IMR-90 (cell line): ENCODE measurements at regions not wholly inside any gene's neighbourhood (a gene's known extent, or its start where the extent isn't known, plus 50 kb on each side); places are given as distances from the start of the nearest gene placed in this dataset.

ENCODE experiments used
- CHD1 ChIP-seq: IDR thresholded peaks from 2 replicates; pipeline ENCODE4 v1.6.1; 2012; ENCODE audit warnings: low read depth, low read length, improper control_type of control experiment
- MAZ ChIP-seq: IDR thresholded peaks from 2 replicates; pipeline ENCODE4 v1.6.1; 2012; ENCODE audit warnings: low read depth, mild to moderate bottlenecking, low read length, improper control_type of control experiment, moderate library complexity, borderline replicate concordance
- MXI1 ChIP-seq: IDR thresholded peaks from 2 replicates; pipeline ENCODE4 v1.6.1; 2012; ENCODE audit warnings: low read depth, mild to moderate bottlenecking, low read length, moderate library complexity, borderline replicate concordance
- POLR2A ChIP-seq: IDR thresholded peaks from 2 replicates; pipeline ENCODE4 v1.6.1; 2012; ENCODE audit warnings: mild to moderate bottlenecking, low read depth, low read length
- RAD21 ChIP-seq: IDR thresholded peaks from 2 replicates; pipeline ENCODE4 v1.6.1; 2012; ENCODE audit warnings: low read length, improper control_type of control experiment
- RCOR1 ChIP-seq: IDR thresholded peaks from 2 replicates; pipeline ENCODE4 v1.6.1; 2012; ENCODE audit warnings: mild to moderate bottlenecking, low read length, improper control_type of control experiment; ENCODE audit not compliant: insufficient replicate concordance
- TF ChIP-seq, protein P1 (sequence below): conservative IDR thresholded peaks from 2 replicates; pipeline ENCODE4 v1.5.1; 2012; ENCODE audit warnings: mild to moderate bottlenecking, low read depth, low read length, improper control_type of control experiment
- TF ChIP-seq, protein P2 (sequence below): fragments of 150-350 bp; IDR thresholded peaks from 2 replicates; pipeline ENCODE4 v1.6.1; 2017; ENCODE audit warnings: mild to moderate bottlenecking, antibody characterized with exemption, low read length, low read depth

DNA sequence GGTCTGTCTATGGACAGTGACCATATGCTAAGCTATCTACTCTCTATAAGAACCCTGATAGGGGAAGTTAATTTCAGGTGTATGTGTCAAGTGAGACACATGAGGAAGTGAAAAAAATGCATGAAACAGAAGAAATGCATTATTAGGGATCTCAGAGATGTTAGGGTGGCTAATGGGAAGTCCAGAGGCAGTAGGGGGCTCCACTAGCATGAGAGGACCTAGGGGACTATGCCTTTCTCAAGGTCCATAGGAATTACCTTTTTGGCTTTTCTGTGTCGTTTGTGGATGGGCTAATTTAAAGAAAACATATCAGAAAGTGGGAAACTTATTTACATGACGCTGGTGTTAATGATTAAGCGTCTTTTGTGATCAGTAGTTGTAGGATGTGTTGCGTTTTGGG is 1653.2 kb downstream of the DPP10 start:
- TF ChIP-seq, protein P1, sequence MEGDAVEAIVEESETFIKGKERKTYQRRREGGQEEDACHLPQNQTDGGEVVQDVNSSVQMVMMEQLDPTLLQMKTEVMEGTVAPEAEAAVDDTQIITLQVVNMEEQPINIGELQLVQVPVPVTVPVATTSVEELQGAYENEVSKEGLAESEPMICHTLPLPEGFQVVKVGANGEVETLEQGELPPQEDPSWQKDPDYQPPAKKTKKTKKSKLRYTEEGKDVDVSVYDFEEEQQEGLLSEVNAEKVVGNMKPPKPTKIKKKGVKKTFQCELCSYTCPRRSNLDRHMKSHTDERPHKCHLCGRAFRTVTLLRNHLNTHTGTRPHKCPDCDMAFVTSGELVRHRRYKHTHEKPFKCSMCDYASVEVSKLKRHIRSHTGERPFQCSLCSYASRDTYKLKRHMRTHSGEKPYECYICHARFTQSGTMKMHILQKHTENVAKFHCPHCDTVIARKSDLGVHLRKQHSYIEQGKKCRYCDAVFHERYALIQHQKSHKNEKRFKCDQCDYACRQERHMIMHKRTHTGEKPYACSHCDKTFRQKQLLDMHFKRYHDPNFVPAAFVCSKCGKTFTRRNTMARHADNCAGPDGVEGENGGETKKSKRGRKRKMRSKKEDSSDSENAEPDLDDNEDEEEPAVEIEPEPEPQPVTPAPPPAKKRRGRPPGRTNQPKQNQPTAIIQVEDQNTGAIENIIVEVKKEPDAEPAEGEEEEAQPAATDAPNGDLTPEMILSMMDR, result no peak
- TF ChIP-seq MXI1 (no peak), CHD1 (no peak), RCOR1 (no peak), MAZ (no peak), POLR2A (no peak), RAD21 (no peak)
- TF ChIP-seq, protein P2, sequence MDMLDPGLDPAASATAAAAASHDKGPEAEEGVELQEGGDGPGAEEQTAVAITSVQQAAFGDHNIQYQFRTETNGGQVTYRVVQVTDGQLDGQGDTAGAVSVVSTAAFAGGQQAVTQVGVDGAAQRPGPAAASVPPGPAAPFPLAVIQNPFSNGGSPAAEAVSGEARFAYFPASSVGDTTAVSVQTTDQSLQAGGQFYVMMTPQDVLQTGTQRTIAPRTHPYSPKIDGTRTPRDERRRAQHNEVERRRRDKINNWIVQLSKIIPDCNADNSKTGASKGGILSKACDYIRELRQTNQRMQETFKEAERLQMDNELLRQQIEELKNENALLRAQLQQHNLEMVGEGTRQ, result no peak
